ENCODE measurements at regions not wholly inside any gene's neighbourhood (a gene's known extent, or its start where the extent isn't known, plus 50 kb on each side); places are given as distances from the start of the nearest gene placed in this dataset.
A peak's percentile ranks its signal among the peaks of the same experiment; 100 is the strongest.

- Histone ChIP-seq H3K79me2 (ENCODE audit: control insufficient read depth, insufficient read depth, low read length) (no peaks in the 10 kb centered on the region), H2AFZ (ENCODE audit: low read depth, low read length) (peak overlapping the region; percentile 56), H4K20me1 (replicated peaks; ENCODE audit: control insufficient read depth, extremely low read depth, insufficient read depth, low read length) (no peaks in the 10 kb centered on the region), H3K27ac (ENCODE audit: insufficient read depth, low read depth, low read length) (peak overlapping the region; percentile 94), H3K27me3 (ENCODE audit: control insufficient read depth in 2 of 2, insufficient read depth in 2 of 2, low read length in 2 of 2) (no peaks in the 10 kb centered on the region), H3K9me3 (replicated peaks; ENCODE audit: control insufficient read depth, insufficient read depth, low read length) (no peaks in the 10 kb centered on the region), H3K4me2 (ENCODE audit: insufficient read depth, low read length) (no peak overlapping the region), H3K4me3 (replicated peaks in 1 of 3; ENCODE audit: insufficient read depth in 1 of 3, low read depth in 1 of 3, low read length in 3 of 3) (no peak overlapping the region), H3K9ac (replicated peaks; ENCODE audit: extremely low read depth, insufficient read depth, low read length) (peak overlapping the region; percentile 57), H3K4me1 (ENCODE audit: control insufficient read depth, extremely low read depth, insufficient read depth, low read length) (peaks cover 52% of the 10 kb centered on the region), H3K36me3 (ENCODE audit: control insufficient read depth in 2 of 2, extremely low read depth in 1 of 2, insufficient read depth in 2 of 2, low read length in 2 of 2) (no peaks in the 10 kb centered on the region), H3K9me1 (replicated peaks; ENCODE audit: control insufficient read depth, extremely low read depth, insufficient read depth, low read length) (no peaks in the 10 kb centered on the region)
- BruUV-seq (replicated peaks): no TSS peak
- intact Hi-C loops (cut with micrococcal nuclease): no loop called here
- POLR2A ChIA-PET: interaction anchor here (0.6 to 1.8 kb wide), 2 partner anchors 37 to 42 kb away, joined by 4 to 14 read pairs; no protein-coding TSS in a partner anchor
- FAIRE-seq: no peak
- no peak for TF ChIP-seq GATA2 (IDR thresholded peaks at IDR 0.05; ENCODE audit: insufficient read depth, insufficient read length, low read depth, low read length)
- no peak for TF ChIP-seq POLR2A (IDR thresholded peaks at IDR 0.05; ENCODE audit: low read depth, low read length)
- no peak for TF ChIP-seq CTCF (IDR thresholded peaks at IDR 0.05; ENCODE audit: extremely low read depth in 1 of 2, insufficient read depth in 1 of 2, low read depth in 1 of 2, low read length in 2 of 2)
- no peak for TF ChIP-seq MAX (IDR thresholded peaks at IDR 0.05; ENCODE audit: insufficient read depth, insufficient read length)
- no peak for TF ChIP-seq JUN (IDR thresholded peaks at IDR 0.05; ENCODE audit: borderline replicate concordance, insufficient read depth, insufficient read length, low read depth)
- no peak for TF ChIP-seq POLR2AphosphoS5 (IDR thresholded peaks at IDR 0.05; ENCODE audit: insufficient read depth, low read depth, low read length)
- TF ChIP-seq FOS (IDR thresholded peaks at IDR 0.05; ENCODE audit: borderline replicate concordance, insufficient read depth, low read length): no peak
- no peak for TF ChIP-seq EZH2 (IDR thresholded peaks at IDR 0.05; ENCODE audit: borderline replicate concordance, low read depth, low read length, severe bottlenecking)
- no peak for TF ChIP-seq MYC (IDR thresholded peaks at IDR 0.05; ENCODE audit: low read depth, low read length)
- dilution Hi-C loops (cut with MboI; ENCODE audit: extremely low pct_ligation_motif_present, low sequenced_read_pairs): no loop called here
- DNase-seq (ENCODE audit: low read depth, low spot score): no peak
- CTCF ChIA-PET: interaction anchor here (0.8 to 3.0 kb wide), 9 partner anchors 9 to 101 kb away, joined by 3 to 22 read pairs (median 5); no protein-coding TSS in a partner anchor
Observed at GRCh38 chr2:196399096-196399495, 227.7 kb upstream of the STK17B start.

All from endothelial cell of umbilical vein (primary cell).